Type B pancreatic cell (in vitro differentiated cells): ENCODE measurements at regions not wholly inside any gene's neighbourhood (a gene's known extent, or its start where the extent isn't known, plus 50 kb on each side); places are given as distances from the start of the nearest gene placed in this dataset.

ENCODE experiments used
- DNase-seq: peaks from one replicate; pipeline ENCODE4 v3.0.0; 2021; ENCODE audit warnings: mixed read lengths; ENCODE audit not compliant: unreplicated experiment; ENCODE audit errors: extremely low spot score
- H3K27ac Mint-ChIP-seq: 2 replicates; pipeline ENCODE4 v1.8.0; 2021; ENCODE audit warnings: mild to moderate bottlenecking, mixed read lengths
- H3K27me3 Mint-ChIP-seq: 2 replicates; pipeline ENCODE4 v1.8.0; 2021; ENCODE audit warnings: mixed read lengths
- H3K36me3 Mint-ChIP-seq: 2 replicates; pipeline ENCODE4 v1.8.0; 2021; ENCODE audit warnings: mixed read lengths
- H3K4me1 Mint-ChIP-seq: one replicate; pipeline ENCODE4 v1.8.0; 2021; ENCODE audit warnings: mixed read lengths; ENCODE audit not compliant: unreplicated experiment
- H3K4me3 Mint-ChIP-seq: 2 replicates; pipeline ENCODE4 v1.8.0; 2021; ENCODE audit warnings: mild to moderate bottlenecking, mixed read lengths
- H3K9me3 Mint-ChIP-seq: 2 replicates; pipeline ENCODE4 v1.8.0; 2021; ENCODE audit warnings: mixed read lengths
- TF ChIP-seq, protein P1 (sequence below): fragments of 200-600 bp; sonication (generic); conservative IDR thresholded peaks from 2 replicates; pipeline ENCODE4 v1.5.0; 2021; ENCODE audit warnings: antibody characterized with exemption, mild to moderate bottlenecking

DNA sequence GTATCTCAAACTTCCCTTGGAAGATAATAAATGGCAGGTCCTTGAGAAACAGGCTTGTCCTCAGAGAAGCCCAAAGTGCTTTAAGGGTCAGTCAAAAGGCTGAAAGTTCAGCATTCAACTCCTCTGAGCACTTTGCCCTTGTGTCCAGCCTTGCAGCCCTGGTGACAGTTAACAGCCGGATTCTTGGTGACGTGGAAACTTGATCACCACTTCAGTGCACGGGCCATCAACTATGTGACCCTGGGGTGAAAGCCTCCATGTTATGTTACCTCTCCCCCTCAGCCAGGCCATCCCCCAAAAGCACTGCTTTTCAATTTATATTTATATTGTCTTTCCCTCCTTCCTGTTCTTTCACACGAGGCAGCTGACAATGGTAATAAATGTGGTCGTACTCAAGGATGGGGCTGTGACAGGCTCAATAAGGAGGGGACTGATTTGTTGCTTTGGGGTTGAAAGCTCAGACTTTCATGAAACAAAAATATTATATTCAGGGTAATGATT lies 164.0 kb upstream of the NRP1 start:
- TF ChIP-seq, protein P1, sequence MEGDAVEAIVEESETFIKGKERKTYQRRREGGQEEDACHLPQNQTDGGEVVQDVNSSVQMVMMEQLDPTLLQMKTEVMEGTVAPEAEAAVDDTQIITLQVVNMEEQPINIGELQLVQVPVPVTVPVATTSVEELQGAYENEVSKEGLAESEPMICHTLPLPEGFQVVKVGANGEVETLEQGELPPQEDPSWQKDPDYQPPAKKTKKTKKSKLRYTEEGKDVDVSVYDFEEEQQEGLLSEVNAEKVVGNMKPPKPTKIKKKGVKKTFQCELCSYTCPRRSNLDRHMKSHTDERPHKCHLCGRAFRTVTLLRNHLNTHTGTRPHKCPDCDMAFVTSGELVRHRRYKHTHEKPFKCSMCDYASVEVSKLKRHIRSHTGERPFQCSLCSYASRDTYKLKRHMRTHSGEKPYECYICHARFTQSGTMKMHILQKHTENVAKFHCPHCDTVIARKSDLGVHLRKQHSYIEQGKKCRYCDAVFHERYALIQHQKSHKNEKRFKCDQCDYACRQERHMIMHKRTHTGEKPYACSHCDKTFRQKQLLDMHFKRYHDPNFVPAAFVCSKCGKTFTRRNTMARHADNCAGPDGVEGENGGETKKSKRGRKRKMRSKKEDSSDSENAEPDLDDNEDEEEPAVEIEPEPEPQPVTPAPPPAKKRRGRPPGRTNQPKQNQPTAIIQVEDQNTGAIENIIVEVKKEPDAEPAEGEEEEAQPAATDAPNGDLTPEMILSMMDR: no peak
- Mint-ChIP-seq H3K4me1 (peaks cover 24% of the 10 kb centered on the region), H3K4me3 (no peak overlapping the region), H3K36me3 (peaks cover 8% of the 10 kb centered on the region), H3K27me3 (peaks cover 15% of the 10 kb centered on the region), H3K27ac (no peak overlapping the region), H3K9me3 (peaks cover 7% of the 10 kb centered on the region)
- DNase-seq: no peak

DNA sequence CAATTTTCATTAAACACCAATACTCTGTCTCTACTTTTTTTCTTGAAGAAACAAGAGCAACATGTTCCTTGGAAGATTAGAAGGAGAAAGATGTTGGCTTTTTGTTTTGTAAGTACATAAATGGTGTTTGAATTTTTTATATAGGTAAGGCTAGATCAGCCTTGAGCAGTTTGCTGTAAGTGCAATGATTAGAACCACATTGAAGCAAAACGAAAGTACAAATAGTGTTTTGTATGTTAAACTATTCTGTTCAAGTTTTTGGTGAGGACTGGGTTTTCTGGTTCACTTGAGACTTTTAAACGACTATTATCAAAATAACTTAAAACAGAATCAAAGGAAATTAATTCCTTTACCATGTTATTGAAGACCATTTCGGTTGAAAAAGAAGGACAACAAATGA lies 162.9 kb upstream of the NRP1 start:
- peaks cover 11% of the 10 kb centered on the region for H3K27me3 Mint-ChIP-seq
- TF ChIP-seq, protein P1: no peak
- H3K4me1 Mint-ChIP-seq: peaks cover 24% of the 10 kb centered on the region
- peaks cover 3% of the 10 kb centered on the region for H3K9me3 Mint-ChIP-seq
- DNase-seq: no peak
- no peak overlapping the region for H3K4me3 Mint-ChIP-seq
- H3K27ac Mint-ChIP-seq: no peak overlapping the region
- peaks cover 6% of the 10 kb centered on the region for H3K36me3 Mint-ChIP-seq

DNA sequence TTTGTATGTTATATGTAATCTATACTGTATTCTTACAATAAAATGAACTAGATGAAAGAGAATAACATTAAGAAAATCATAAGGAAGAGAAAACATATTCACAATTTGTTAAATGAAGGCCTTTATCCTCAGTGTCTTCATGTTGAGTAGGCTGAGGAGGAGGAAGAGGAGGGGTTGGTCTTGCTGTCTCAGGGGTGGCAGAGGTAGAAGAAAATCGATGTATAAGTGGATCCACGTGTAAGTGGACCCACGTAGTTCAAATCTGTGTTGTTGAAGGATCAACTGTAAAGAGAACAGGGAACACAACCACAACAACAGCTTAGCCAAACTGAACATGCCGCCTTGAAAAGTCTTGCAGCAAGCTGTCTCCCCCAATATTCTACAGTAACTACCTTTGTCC lies 161.6 kb upstream of the NRP1 start:
- Mint-ChIP-seq H3K9me3 (no peaks in the 10 kb centered on the region), H3K27ac (no peak overlapping the region), H3K4me3 (no peak overlapping the region), H3K27me3 (peaks cover 8% of the 10 kb centered on the region), H3K4me1 (peaks cover 24% of the 10 kb centered on the region), H3K36me3 (peaks cover 4% of the 10 kb centered on the region)
- no peak for DNase-seq
- TF ChIP-seq, protein P1: no peak

DNA sequence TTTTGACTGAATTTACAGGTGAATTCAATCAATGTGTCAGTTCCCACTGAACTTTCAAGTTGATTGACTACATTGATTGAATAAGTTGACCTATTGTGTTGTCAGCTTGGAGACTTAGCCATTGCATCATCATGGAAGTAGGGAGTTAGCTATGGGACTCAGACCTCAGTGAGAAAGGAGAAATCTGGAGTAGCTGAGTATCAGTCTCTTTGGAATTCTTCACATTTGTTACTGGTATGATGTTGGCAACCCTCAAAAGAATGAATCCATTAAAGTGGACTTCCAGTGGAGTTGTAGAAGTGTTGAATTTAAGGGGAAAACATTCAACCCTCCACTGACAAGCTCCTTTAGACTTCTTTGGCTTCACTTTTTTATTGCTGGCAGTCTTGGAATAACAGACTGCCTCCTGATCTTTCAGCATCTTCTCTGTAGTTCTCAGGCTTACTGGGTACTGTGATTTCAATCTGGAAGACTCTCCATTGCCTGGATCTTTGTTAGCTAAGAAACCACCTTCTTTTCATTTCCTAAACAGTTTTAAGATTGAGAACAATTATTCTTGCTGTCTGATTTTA lies 160.3 kb upstream of the NRP1 start:
- TF ChIP-seq, protein P1: no peak
- Mint-ChIP-seq H3K4me1 (peaks cover 24% of the 10 kb centered on the region), H3K36me3 (peaks cover 4% of the 10 kb centered on the region), H3K27ac (no peak overlapping the region), H3K4me3 (no peak overlapping the region), H3K27me3 (peaks cover 5% of the 10 kb centered on the region), H3K9me3 (no peaks in the 10 kb centered on the region)
- no peak for DNase-seq

DNA sequence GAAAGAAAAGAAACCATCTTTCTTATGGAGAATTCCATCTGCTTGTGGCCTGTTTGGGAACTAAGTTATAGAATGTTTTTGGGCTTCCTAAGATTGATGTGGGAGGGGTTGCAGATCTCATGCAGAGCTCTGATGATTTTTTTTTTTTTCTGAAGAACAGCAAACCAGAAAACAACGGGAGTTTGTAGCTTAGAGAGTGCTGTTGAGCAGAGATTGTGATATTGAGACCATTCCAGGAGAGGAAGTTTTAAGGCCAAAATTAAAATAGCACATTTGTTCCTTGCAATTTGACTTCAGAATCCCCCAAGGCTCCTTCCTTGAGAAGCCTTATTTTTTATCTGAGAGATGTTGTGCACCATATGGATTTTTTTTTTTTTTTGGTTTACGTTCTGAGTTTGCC lies 159.5 kb upstream of the NRP1 start:
- Mint-ChIP-seq H3K27ac (no peak overlapping the region), H3K27me3 (peaks cover 5% of the 10 kb centered on the region), H3K9me3 (no peaks in the 10 kb centered on the region), H3K4me3 (no peak overlapping the region), H3K4me1 (peaks cover 20% of the 10 kb centered on the region), H3K36me3 (peaks cover 4% of the 10 kb centered on the region)
- TF ChIP-seq, protein P1: no peak
- DNase-seq: no peak
